Smooth muscle cell (in vitro differentiated cells): ENCODE measurements at regions not wholly inside any gene's neighbourhood (a gene's known extent, or its start where the extent isn't known, plus 50 kb on each side); places are given as distances from the start of the nearest gene placed in this dataset.

Experiments used
- DNase-seq: peaks from one replicate; lab custom pipeline; 2025; ENCODE audit not compliant: unreplicated experiment; lab: John Stamatoyannopoulos, UW
- H2AFZ ChIP-seq: fragments of 200-600 bp; sonication (generic); 2 replicates; pipeline ENCODE4 v1.6.0; 2016; ENCODE audit warnings: antibody characterized with exemption, low read depth, mild to moderate bottlenecking
- H3F3A ChIP-seq: fragments of 200-600 bp; sonication (generic); 2 replicates; pipeline ENCODE4 v1.6.0; 2017; ENCODE audit warnings: antibody characterized with exemption, low read depth
- H3K27ac ChIP-seq: fragments of 200-600 bp; sonication (generic); 2 replicates; pipeline ENCODE4 v1.5.1; 2016; ENCODE audit warnings: low read depth, mild to moderate bottlenecking
- H3K27me3 ChIP-seq: fragments of 200-600 bp; sonication (generic); 2 replicates; pipeline ENCODE4 v1.6.1; 2016; ENCODE audit warnings: low read depth, mild to moderate bottlenecking
- H3K36me3 ChIP-seq: fragments of 200-600 bp; sonication (generic); 2 replicates; pipeline ENCODE4 v1.5.1; 2016; ENCODE audit warnings: low read depth
- H3K4me1 ChIP-seq: fragments of 200-600 bp; sonication (generic); 2 replicates; pipeline ENCODE4 v1.5.1; 2016; ENCODE audit warnings: low read depth
- H3K4me2 ChIP-seq: fragments of 200-600 bp; sonication (generic); 2 replicates; pipeline ENCODE4 v1.6.0; 2016; ENCODE audit warnings: mild to moderate bottlenecking
- H3K4me3 ChIP-seq: fragments of 200-600 bp; sonication (generic); 2 replicates; pipeline ENCODE4 v1.5.1; 2016; ENCODE audit warnings: mild to moderate bottlenecking
- H3K79me2 ChIP-seq: fragments of 200-600 bp; sonication (generic); 2 replicates; pipeline ENCODE4 v1.6.0; 2016; ENCODE audit warnings: low read depth, mild to moderate bottlenecking
- H3K9ac ChIP-seq: fragments of 200-600 bp; sonication (generic); 2 replicates; pipeline ENCODE4 v1.6.0; 2016; ENCODE audit warnings: low read depth
- H3K9me3 ChIP-seq: fragments of 200-600 bp; sonication (generic); replicated peaks from 2 replicates; pipeline ENCODE4 v1.5.1; 2016; ENCODE audit warnings: low read depth
- H4K20me1 ChIP-seq: fragments of 200-600 bp; sonication (generic); 2 replicates; pipeline ENCODE4 v1.6.0; 2016; ENCODE audit warnings: low read depth
- CTCF ChIP-seq: fragments of 200-600 bp; sonication (generic); IDR thresholded peaks from 2 replicates; pipeline ENCODE4 v1.5.1; 2017; ENCODE audit warnings: borderline replicate concordance, mild to moderate bottlenecking, antibody characterized with exemption; ENCODE audit not compliant: insufficient read depth, poor library complexity, severe bottlenecking
- WGBS: methylation state at CpG from one replicate; pipeline ENCODE4 v1.1.7; 2016; ENCODE audit warnings: low lambda C conversion rate; 5-methylcytosine and 5-hydroxymethylcytosine counted together

GRCh38 chr14:75369506-75369905 lies 58.3 kb upstream of the JDP2 start:
- H3K27me3 ChIP-seq, result peaks cover 6% of the 10 kb centered on the region
- TF ChIP-seq CTCF, result no peak
- no peak for DNase-seq
- no peaks in the 10 kb centered on the region for H3K4me1 ChIP-seq
- no peak overlapping the region for H3K9ac ChIP-seq
- no peak overlapping the region for H3K27ac ChIP-seq
- H3F3A ChIP-seq, result no peaks in the 10 kb centered on the region
- no peak overlapping the region for H2AFZ ChIP-seq
- no peak overlapping the region for H3K4me2 ChIP-seq
- H3K4me3 ChIP-seq, result no peak overlapping the region
- no peaks in the 10 kb centered on the region for H3K79me2 ChIP-seq
- WGBS, result 78% methylated on average over 1 of the region's 1 CpG
- H3K9me3 ChIP-seq, result no peaks in the 10 kb centered on the region
- no peaks in the 10 kb centered on the region for H3K36me3 ChIP-seq
- no peaks in the 10 kb centered on the region for H4K20me1 ChIP-seq

- no peaks in the 10 kb centered on the region for H3K36me3 ChIP-seq
- H3K4me3 ChIP-seq, result no peak overlapping the region
- peaks cover 3% of the 10 kb centered on the region for H3K27me3 ChIP-seq
- no peak overlapping the region for H3K27ac ChIP-seq
- no peak overlapping the region for H3K9ac ChIP-seq
- no peak overlapping the region for H3K4me2 ChIP-seq
- WGBS, result 95% methylated on average over 2 of the region's 2 CpGs
- no peaks in the 10 kb centered on the region for H3K4me1 ChIP-seq
- no peaks in the 10 kb centered on the region for H4K20me1 ChIP-seq
- no peak for DNase-seq
- no peaks in the 10 kb centered on the region for H3F3A ChIP-seq
- H3K9me3 ChIP-seq, result no peaks in the 10 kb centered on the region
- no peak overlapping the region for H2AFZ ChIP-seq
- no peak for TF ChIP-seq CTCF
- H3K79me2 ChIP-seq, result no peaks in the 10 kb centered on the region
These were observed 57.2 kb upstream of the JDP2 start for GRCh38 chr14:75370416-75371205.

- no peaks in the 10 kb centered on the region for H3K36me3 ChIP-seq
- no peaks in the 10 kb centered on the region for H3F3A ChIP-seq
- H3K4me2 ChIP-seq, result no peak overlapping the region
- no peaks in the 10 kb centered on the region for H3K79me2 ChIP-seq
- DNase-seq, result no peak
- H3K27ac ChIP-seq, result no peak overlapping the region
- H3K9ac ChIP-seq, result no peak overlapping the region
- H3K4me1 ChIP-seq, result no peaks in the 10 kb centered on the region
- 94% methylated on average over 2 of the region's 2 CpGs for WGBS
- no peaks in the 10 kb centered on the region for H3K9me3 ChIP-seq
- no peaks in the 10 kb centered on the region for H4K20me1 ChIP-seq
- no peak overlapping the region for H3K4me3 ChIP-seq
- H3K27me3 ChIP-seq, result peaks cover 3% of the 10 kb centered on the region
- TF ChIP-seq CTCF, result no peak
- no peak overlapping the region for H2AFZ ChIP-seq
These were observed 56.5 kb upstream of the JDP2 start for GRCh38 chr14:75371297-75371696.

GRCh38 chr14:75372260-75372659 lies 55.6 kb upstream of the JDP2 start:
- Histone ChIP-seq H3F3A (no peaks in the 10 kb centered on the region), H3K27ac (no peak overlapping the region), H3K9ac (no peak overlapping the region), H3K9me3 (no peaks in the 10 kb centered on the region), H3K79me2 (no peaks in the 10 kb centered on the region), H3K4me3 (no peak overlapping the region), H3K36me3 (no peaks in the 10 kb centered on the region), H3K4me1 (no peaks in the 10 kb centered on the region), H3K27me3 (peaks cover 3% of the 10 kb centered on the region), H4K20me1 (no peaks in the 10 kb centered on the region), H2AFZ (no peak overlapping the region), H3K4me2 (no peak overlapping the region)
- TF ChIP-seq CTCF, result no peak
- WGBS, result 86% methylated on average over 5 of the region's 5 CpGs
- DNase-seq, result no peak
